Activated T-cell treated with anti-CD3 and anti-CD28 coated beads, Interleukin-2, amount 50 U/mL, for 72 hours (primary cell): ENCODE measurements at regions not wholly inside any gene's neighbourhood (a gene's known extent, or its start where the extent isn't known, plus 50 kb on each side); places are given as distances from the start of the nearest gene placed in this dataset.
"Not testable (repeated sequence)": the region's sequence is repeated elsewhere in the genome, so short reads cannot be mapped to it uniquely, and the experiment has no call there.

Source experiments
- ATAC-seq, 2 donors: fragments of 150-1000 bp; cut with Tn5 transposase; replicated peaks in 1 of 2; 2 replicates each; pipeline ENCODE4 v1.10.0; 2021; ENCODE audit warnings: moderate library complexity in 2 of 2, mild to moderate bottlenecking in 1 of 2
- DNase-seq, 2 donors: peaks; one replicate each; pipeline ENCODE4 v3.0.0; 2021 to 2022; ENCODE audit warnings: mixed read lengths in 1 of 2
- H3K27ac Mint-ChIP-seq: one replicate; pipeline ENCODE4 v1.8.0; 2022; ENCODE audit warnings: mild to moderate bottlenecking, moderate library complexity, mixed read lengths
- H3K27me3 Mint-ChIP-seq: one replicate; pipeline ENCODE4 v1.8.0; 2022; ENCODE audit warnings: low read depth, mixed read lengths
- H3K36me3 Mint-ChIP-seq, 2 donors: one replicate each; pipeline ENCODE4 v1.8.0; 2022; ENCODE audit warnings: mixed read lengths in 2 of 2, mild to moderate bottlenecking in 1 of 2; ENCODE audit not compliant: insufficient read depth in 2 of 2
- H3K4me1 Mint-ChIP-seq: one replicate; pipeline ENCODE4 v1.8.0; 2022; ENCODE audit warnings: low read depth, mixed read lengths
- H3K4me3 Mint-ChIP-seq, 2 donors: one replicate each; pipeline ENCODE4 v1.8.0; 2022; ENCODE audit warnings: mild to moderate bottlenecking in 2 of 2, mixed read lengths in 2 of 2, moderate library complexity in 2 of 2
- H3K9me3 Mint-ChIP-seq, 2 donors: one replicate each; pipeline ENCODE4 v1.8.0; 2022; ENCODE audit warnings: mixed read lengths in 2 of 2

DNA sequence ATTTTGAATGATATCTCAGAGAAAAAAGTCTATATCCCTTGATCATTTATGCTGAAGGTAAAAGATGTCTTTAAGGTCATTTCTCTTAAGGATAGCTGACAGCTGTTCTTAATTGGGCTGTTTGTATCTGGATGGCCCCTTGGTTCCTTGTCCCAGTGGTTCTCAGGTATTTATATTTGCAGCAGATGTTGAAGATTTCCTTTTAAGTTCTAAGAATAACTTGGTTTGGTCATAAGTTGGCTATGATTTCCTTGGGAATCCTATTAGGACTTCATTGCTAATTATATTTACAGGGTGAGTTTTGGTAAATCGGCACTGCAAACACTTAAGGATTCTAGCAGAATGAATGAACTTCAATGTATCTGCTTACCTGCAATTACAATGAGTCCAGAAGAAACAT, 460.4 kb upstream of the SGO1 start:
- no peaks in the 10 kb centered on the region for H3K36me3 Mint-ChIP-seq
- no peak for ATAC-seq
- no peak overlapping the region for H3K4me3 Mint-ChIP-seq
- H3K27me3 Mint-ChIP-seq = no peaks in the 10 kb centered on the region
- no peak for DNase-seq
- no peak overlapping the region for H3K27ac Mint-ChIP-seq
- H3K4me1 Mint-ChIP-seq = no peaks in the 10 kb centered on the region
- peaks cover 3 to 8% of the 10 kb centered on the region in 2 donors for H3K9me3 Mint-ChIP-seq

GRCh38 chr3:20645340-20645739, 459.3 kb upstream of the SGO1 start:
- Mint-ChIP-seq H3K9me3 (peaks cover 3 to 8% of the 10 kb centered on the region in 2 donors), H3K36me3 (no peaks in the 10 kb centered on the region), H3K4me3 (no peak overlapping the region), H3K4me1 (no peaks in the 10 kb centered on the region), H3K27me3 (no peaks in the 10 kb centered on the region), H3K27ac (no peak overlapping the region)
- DNase-seq (no peak), ATAC-seq (no peak)

DNA sequence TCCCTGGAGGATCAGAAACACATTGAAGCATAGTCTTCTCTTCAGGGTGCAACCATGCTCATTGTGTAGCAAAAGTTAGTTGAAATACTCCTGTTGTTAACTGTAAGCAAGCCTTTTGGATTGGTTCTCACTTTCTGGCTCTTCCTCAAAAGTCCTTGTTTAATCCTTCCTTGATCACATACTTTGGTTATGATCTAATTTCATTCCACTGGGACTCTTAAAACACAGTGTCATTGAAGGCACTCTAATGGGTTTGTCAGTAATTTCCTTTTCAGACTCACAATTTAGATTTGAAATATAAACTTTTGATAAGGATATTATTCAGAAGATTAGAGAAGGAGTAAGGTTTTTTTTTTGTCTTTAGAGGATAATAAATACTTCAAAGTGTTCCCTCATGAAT, 451.7 kb upstream of the SGO1 start:
- Mint-ChIP-seq H3K9me3 (no peaks in the 10 kb centered on the region), H3K27ac (no peak overlapping the region), H3K36me3 (no peaks in the 10 kb centered on the region)

DNA sequence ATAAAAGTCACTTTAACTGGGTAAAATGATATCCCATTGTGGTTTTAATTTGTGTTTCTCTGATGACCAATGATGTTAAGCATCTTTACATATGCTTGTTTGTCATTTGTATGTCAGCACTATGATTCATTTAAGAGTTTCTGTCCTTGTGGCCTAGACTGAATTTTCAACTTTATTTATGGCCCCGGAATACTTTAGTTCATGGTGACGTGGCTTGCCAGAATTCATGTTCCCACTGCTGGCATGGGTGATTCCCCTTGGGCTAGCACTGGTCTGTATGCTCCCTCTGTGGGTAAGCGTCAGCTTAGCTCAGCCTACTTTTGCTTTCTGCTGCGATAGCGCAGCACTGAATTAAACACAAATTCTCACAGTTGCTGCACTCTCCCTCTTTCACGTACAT, 436.3 kb upstream of the SGO1 start:
- Mint-ChIP-seq H3K4me3 (no peak overlapping the region), H3K9me3 (peaks cover 13 to 20% of the 10 kb centered on the region in 2 donors), H3K27ac (no peak overlapping the region), H3K4me1 (no peaks in the 10 kb centered on the region), H3K27me3 (no peaks in the 10 kb centered on the region), H3K36me3 (peaks cover 0 to 5% of the 10 kb centered on the region in 2 donors)
- ATAC-seq = no peak
- no peak for DNase-seq

More for the DNA sequence above, 451.7 kb upstream of the SGO1 start:
- H3K4me3 Mint-ChIP-seq = no peak overlapping the region
- DNase-seq (no peak), ATAC-seq (no peak)
- H3K27me3 Mint-ChIP-seq = no peaks in the 10 kb centered on the region
- no peaks in the 10 kb centered on the region for H3K4me1 Mint-ChIP-seq

DNA sequence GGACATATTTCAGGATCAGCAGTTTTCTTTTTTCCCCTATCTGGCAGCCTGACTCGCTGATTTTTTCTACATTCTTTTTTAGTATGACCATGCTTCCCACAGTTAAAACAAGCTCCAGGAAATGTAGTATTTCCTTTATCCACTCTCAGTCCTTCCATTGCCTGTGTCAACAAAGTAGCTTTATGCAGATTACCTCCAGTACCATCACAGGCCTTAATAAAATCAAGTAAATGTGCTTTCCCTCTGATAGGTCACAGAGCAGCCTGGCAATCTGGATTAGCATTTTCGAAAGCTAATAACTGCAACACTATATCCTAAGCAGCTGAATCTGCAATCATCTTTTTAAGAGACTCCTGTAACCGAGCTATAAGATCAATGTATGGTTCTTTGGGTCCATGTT, 432.6 kb upstream of the SGO1 start:
- not testable (repeated sequence) for H3K4me3 Mint-ChIP-seq, DNase-seq, H3K27ac Mint-ChIP-seq, H3K4me1 Mint-ChIP-seq, H3K36me3 Mint-ChIP-seq, ATAC-seq, H3K27me3 Mint-ChIP-seq
- H3K9me3 Mint-ChIP-seq = peaks cover 6 to 22% of the 10 kb centered on the region in 2 donors

DNA sequence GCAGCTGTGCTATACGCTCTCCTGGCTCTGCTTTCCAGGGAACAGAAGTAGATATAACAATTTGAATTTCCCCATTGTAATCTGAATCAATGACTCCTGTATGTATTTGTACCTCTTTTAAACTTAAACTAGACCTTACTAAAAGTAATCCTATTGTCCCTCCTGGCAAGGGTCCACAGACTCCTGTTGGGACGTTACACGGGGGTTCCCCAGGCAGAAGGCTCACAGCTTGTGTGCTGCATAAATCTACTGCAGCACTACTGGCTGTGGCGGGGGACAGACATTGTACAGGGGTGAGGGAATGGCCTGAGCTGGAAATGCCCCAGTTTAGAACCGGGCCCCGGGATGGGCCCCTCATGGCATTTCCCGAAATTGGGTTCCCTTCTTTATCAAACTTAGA, 432.2 kb upstream of the SGO1 start:
- peaks cover 6 to 22% of the 10 kb centered on the region in 2 donors for H3K9me3 Mint-ChIP-seq
- H3K27ac Mint-ChIP-seq, H3K4me3 Mint-ChIP-seq: not testable (repeated sequence)

GRCh38 chr3:20615982-20616381, 430.0 kb upstream of the SGO1 start:
- H3K27ac Mint-ChIP-seq, H3K4me3 Mint-ChIP-seq, H3K4me1 Mint-ChIP-seq, DNase-seq, H3K27me3 Mint-ChIP-seq, ATAC-seq, H3K36me3 Mint-ChIP-seq: not testable (repeated sequence)
- peaks cover 6 to 25% of the 10 kb centered on the region in 2 donors for H3K9me3 Mint-ChIP-seq

More for the DNA sequence above, 432.2 kb upstream of the SGO1 start:
- ATAC-seq, H3K36me3 Mint-ChIP-seq, H3K4me1 Mint-ChIP-seq, H3K27me3 Mint-ChIP-seq, DNase-seq: not testable (repeated sequence)

DNA sequence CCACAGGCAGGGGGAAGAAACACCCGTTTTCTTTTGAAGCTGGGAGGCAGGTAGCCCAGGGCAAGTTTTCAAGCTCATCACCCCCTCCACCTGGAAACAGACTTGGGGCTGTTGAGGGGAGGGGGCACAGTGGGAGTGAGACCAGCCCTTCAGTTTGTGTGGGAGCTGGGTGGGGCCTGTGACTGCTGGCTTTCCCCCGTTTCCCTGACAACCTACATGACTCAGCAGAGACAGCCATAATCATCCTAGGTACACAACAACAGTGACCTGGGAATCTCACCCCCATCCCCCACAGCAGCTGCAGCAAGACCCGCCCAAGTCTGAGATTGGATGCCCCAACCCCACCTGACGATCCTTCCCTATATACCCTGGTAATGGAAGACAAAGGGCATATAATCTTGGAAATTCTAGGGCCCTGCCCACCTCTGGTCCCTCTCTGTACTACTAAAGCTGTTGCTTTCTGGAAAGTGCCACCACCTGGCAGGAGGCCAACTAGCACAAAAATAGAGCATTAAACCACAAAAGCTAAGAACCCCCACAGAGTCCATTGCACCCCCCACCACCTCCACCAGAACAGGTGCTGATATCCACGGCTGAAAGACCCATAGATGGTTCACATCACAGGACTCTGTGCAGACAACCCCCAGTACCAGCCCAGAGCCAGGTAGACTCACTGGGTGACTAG, 422.2 kb upstream of the SGO1 start:
- peaks cover 3 to 10% of the 10 kb centered on the region in 2 donors for H3K36me3 Mint-ChIP-seq
- H3K27me3 Mint-ChIP-seq = no peaks in the 10 kb centered on the region
- no peak overlapping the region for H3K4me3 Mint-ChIP-seq
- ATAC-seq = no peak
- peaks cover 11 to 25% of the 10 kb centered on the region in 2 donors for H3K9me3 Mint-ChIP-seq
- no peak for DNase-seq
- H3K4me1 Mint-ChIP-seq = no peaks in the 10 kb centered on the region
- H3K27ac Mint-ChIP-seq = no peak overlapping the region

- no peak overlapping the region for H3K27ac Mint-ChIP-seq
- no peak for DNase-seq
- no peak for ATAC-seq
- H3K9me3 Mint-ChIP-seq = peaks cover 15 to 25% of the 10 kb centered on the region in 2 donors
- no peaks in the 10 kb centered on the region for H3K4me1 Mint-ChIP-seq
- peaks cover 5 to 6% of the 10 kb centered on the region in 2 donors for H3K36me3 Mint-ChIP-seq
- no peak overlapping the region for H3K4me3 Mint-ChIP-seq
- H3K27me3 Mint-ChIP-seq = no peaks in the 10 kb centered on the region
Measured at GRCh38 chr3:20604659-20605058, 418.7 kb upstream of the SGO1 start.

- Mint-ChIP-seq H3K4me3 (no peak overlapping the region), H3K9me3 (peaks cover 8 to 13% of the 10 kb centered on the region in 2 donors), H3K27ac (no peak overlapping the region), H3K27me3 (no peaks in the 10 kb centered on the region), H3K4me1 (no peaks in the 10 kb centered on the region), H3K36me3 (peaks cover 0 to 2% of the 10 kb centered on the region in 2 donors)
- no peak for DNase-seq
- no peak for ATAC-seq
Measured at GRCh38 chr3:20589275-20589674, 403.3 kb upstream of the SGO1 start.

- DNase-seq (no peak), ATAC-seq (no peak)
- no peak overlapping the region for H3K27ac Mint-ChIP-seq
- no peaks in the 10 kb centered on the region for H3K4me1 Mint-ChIP-seq
- no peaks in the 10 kb centered on the region for H3K27me3 Mint-ChIP-seq
- H3K36me3 Mint-ChIP-seq = peaks cover 0 to 2% of the 10 kb centered on the region in 2 donors
- H3K4me3 Mint-ChIP-seq = no peak overlapping the region
- H3K9me3 Mint-ChIP-seq = peaks cover 6 to 13% of the 10 kb centered on the region in 2 donors
Measured at GRCh38 chr3:20588781-20589180, 402.8 kb upstream of the SGO1 start.

DNA sequence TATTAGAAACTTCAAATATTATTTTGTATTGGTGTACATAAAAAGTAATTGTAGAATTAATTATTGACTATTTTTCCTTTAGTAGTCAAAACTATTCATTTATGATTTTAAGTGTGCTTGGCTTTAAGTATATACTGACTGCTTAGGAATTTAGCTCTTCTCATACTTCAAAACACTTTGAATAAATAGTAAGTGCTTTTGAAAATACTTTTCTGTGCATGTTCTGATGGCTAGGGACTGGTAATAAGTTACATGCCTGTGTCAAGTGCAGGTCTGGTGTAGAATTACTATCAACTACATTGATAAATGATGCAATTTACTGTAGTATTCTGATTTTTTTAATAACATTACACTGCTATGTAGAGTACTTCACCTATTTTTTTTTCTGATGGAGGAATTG, 397.6 kb upstream of the SGO1 start:
- DNase-seq (no peak), ATAC-seq (no peak)
- H3K9me3 Mint-ChIP-seq = peaks cover under 1 to 8% of the 10 kb centered on the region in 2 donors
- H3K27me3 Mint-ChIP-seq = no peaks in the 10 kb centered on the region
- H3K36me3 Mint-ChIP-seq = no peaks in the 10 kb centered on the region
- no peaks in the 10 kb centered on the region for H3K4me1 Mint-ChIP-seq
- H3K4me3 Mint-ChIP-seq = no peak overlapping the region
- H3K27ac Mint-ChIP-seq = no peak overlapping the region

DNA sequence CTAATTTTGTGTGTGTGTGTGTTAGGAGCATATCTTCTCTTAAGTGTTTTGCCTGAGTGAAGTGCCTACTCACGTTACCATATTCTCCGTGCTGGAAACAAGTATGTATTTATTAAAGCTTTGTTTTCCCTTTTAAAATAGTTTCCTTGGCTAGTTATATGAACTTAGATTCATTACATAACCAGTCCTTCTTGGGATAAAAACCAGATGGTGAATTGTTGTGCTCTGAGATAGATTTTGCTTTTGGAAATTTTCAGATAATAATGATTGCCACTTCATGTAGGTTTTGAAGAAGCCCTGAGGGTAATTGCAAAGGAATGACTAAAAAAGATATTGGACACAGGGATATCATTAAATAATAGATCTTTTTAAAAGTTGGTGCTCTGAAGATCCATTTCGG, 390.2 kb upstream of the SGO1 start:
- no peak overlapping the region for H3K27ac Mint-ChIP-seq
- ATAC-seq (no peak), DNase-seq (no peak)

GRCh38 chr3:20575146-20575545, 389.1 kb upstream of the SGO1 start:
- no peak for DNase-seq
- H3K27ac Mint-ChIP-seq = no peak overlapping the region
- ATAC-seq = no peak
- H3K4me3 Mint-ChIP-seq = no peak overlapping the region
- H3K9me3 Mint-ChIP-seq = peaks cover 2 to 5% of the 10 kb centered on the region in 2 donors
- H3K4me1 Mint-ChIP-seq = no peaks in the 10 kb centered on the region
- H3K27me3 Mint-ChIP-seq = no peaks in the 10 kb centered on the region
- no peaks in the 10 kb centered on the region for H3K36me3 Mint-ChIP-seq

More for the DNA sequence above, 390.2 kb upstream of the SGO1 start:
- H3K4me1 Mint-ChIP-seq = no peaks in the 10 kb centered on the region
- H3K36me3 Mint-ChIP-seq = no peaks in the 10 kb centered on the region
- peaks cover 2 to 6% of the 10 kb centered on the region in 2 donors for H3K9me3 Mint-ChIP-seq
- no peak overlapping the region for H3K4me3 Mint-ChIP-seq
- no peaks in the 10 kb centered on the region for H3K27me3 Mint-ChIP-seq
